Spleen (tissue), 7 donors: ENCODE measurements at regions not wholly inside any gene's neighbourhood (a gene's known extent, or its start where the extent isn't known, plus 50 kb on each side); places are given as distances from the start of the nearest gene placed in this dataset.

Source experiments
- CTCF ChIP-seq, 11 experiments: fragments of 200-600 bp in 7 of 11; fragments of 450-650 bp in 4 of 11; sonication (generic) in 4 of 11; IDR thresholded peaks in 8 of 11; conservative IDR thresholded peaks in 3 of 11; 1 replicate in 7 of 11; 2 replicates in 4 of 11; pipeline versions ENCODE4 v1.4.0 to v1.8.0; 2016 to 2021; ENCODE audit warnings: antibody characterized with exemption in 11 of 11, inconsistent platforms in 4 of 11, mild to moderate bottlenecking in 1 of 11
- POLR2A ChIP-seq, 3 donors: fragments of 450-650 bp; IDR thresholded peaks; one replicate each; pipeline ENCODE4 v1.5.1; 2017; ENCODE audit warnings: antibody characterized with exemption in 3 of 3, mild to moderate bottlenecking in 1 of 3
- donor health status: DM: no; HTN: no; CAD: no; lungs with moderate emphysema.
- donor health status: DM: no; HTN: no; CAD: no.
- donor health status: DM: no; HTN: no; CAD: no.

GRCh38 chr20:50379049-50379990 lies 130.9 kb upstream of the PTPN1 start:
- TF ChIP-seq POLR2A (IDR thresholded peaks at IDR 0.05) (peak in 2 of 3 donors; percentile 23 to 58), CTCF (IDR thresholded peaks at IDR 0.05 in 8 of 11, conservative IDR thresholded peaks at IDR 0.05 in 3 of 11) (no peak)
